ENCODE measurements at regions not wholly inside any gene's neighbourhood (a gene's known extent, or its start where the extent isn't known, plus 50 kb on each side); places are given as distances from the start of the nearest gene placed in this dataset.

DNA sequence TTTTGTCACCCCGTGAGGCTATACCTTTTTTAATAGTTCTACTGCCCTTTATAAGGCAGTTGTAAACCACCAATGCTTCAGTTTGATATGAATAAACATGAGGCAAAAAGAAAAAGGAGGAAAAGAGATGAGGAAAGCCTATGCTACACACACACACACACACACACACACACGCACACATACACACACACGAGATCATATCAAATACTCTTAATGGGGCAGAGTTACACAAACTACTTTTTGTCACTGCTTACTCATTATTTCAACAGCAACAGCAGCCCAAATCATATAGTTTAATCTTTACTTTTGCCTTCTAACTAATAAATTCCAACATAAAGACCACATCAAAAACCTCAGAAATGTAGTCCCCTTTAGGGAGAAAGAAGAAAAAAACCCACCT, 116.8 kb upstream of the PAM start:
- H3K27ac ChIP-seq (ENCODE audit: low read depth, low read length), result no peak overlapping the region
- H3K4me3 ChIP-seq (ENCODE audit: low read depth, low read length), result no peak overlapping the region
- no peak overlapping the region for H3K9ac ChIP-seq (ENCODE audit: low read length)
- no peaks in the 10 kb centered on the region for H3K27me3 ChIP-seq (ENCODE audit: control insufficient read depth, insufficient read depth, low read length)
- H3K4me1 ChIP-seq (ENCODE audit: control insufficient read depth, insufficient read depth, low read length), result no peaks in the 10 kb centered on the region
- no peaks in the 10 kb centered on the region for H3K36me3 ChIP-seq (ENCODE audit: control insufficient read depth, insufficient read depth, low read length)
- no peaks in the 10 kb centered on the region for H3K9me3 ChIP-seq (ENCODE audit: control insufficient read depth, insufficient read depth, low read depth, low read length)

GRCh38 chr5:102638912-102639652, 116.0 kb upstream of the PAM start:
- Histone ChIP-seq H3K4me1 (ENCODE audit: control insufficient read depth, insufficient read depth, low read length) (no peaks in the 10 kb centered on the region), H3K9me3 (ENCODE audit: control insufficient read depth, insufficient read depth, low read depth, low read length) (no peaks in the 10 kb centered on the region), H3K27me3 (ENCODE audit: control insufficient read depth, insufficient read depth, low read length) (no peaks in the 10 kb centered on the region), H3K27ac (ENCODE audit: low read depth, low read length) (no peak overlapping the region), H3K4me3 (ENCODE audit: low read depth, low read length) (no peak overlapping the region), H3K36me3 (ENCODE audit: control insufficient read depth, insufficient read depth, low read length) (no peaks in the 10 kb centered on the region), H3K9ac (ENCODE audit: low read length) (no peak overlapping the region)

GRCh38 chr5:102649731-102650130, 105.4 kb upstream of the PAM start:
- peaks cover 3% of the 10 kb centered on the region; the same call in 1 of the 2 replicates for H3K4me1 ChIP-seq (ENCODE audit: control insufficient read depth, insufficient read depth, low read length)
- no peaks in the 10 kb centered on the region for H3K36me3 ChIP-seq (ENCODE audit: control insufficient read depth, insufficient read depth, low read length)
- H3K4me3 ChIP-seq (ENCODE audit: low read depth, low read length), result no peak overlapping the region
- H3K9ac ChIP-seq (ENCODE audit: low read length), result no peak overlapping the region
- H3K9me3 ChIP-seq (ENCODE audit: control insufficient read depth, insufficient read depth, low read depth, low read length), result no peaks in the 10 kb centered on the region
- H3K27me3 ChIP-seq (ENCODE audit: control insufficient read depth, insufficient read depth, low read length), result no peaks in the 10 kb centered on the region
- H3K27ac ChIP-seq (ENCODE audit: low read depth, low read length), result no peak overlapping the region

DNA sequence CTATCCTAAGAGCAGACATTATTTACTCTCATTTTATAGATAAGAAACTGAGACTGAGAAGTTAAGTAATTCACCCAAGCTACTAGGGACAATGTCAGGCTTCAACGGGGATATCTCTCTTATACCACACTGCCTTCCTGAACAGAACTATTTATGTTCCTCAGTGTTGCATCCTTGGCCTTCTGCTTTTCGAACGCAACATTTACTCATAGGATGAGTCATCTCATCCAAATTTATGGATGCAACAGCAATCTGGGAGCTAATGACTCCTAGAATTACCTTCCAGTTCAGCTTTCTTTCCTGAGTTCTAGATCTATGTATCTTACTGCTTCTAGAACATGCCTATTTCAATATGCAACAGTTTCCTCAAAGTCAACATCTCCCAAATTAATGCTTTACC, 103.6 kb upstream of the PAM start:
- no peaks in the 10 kb centered on the region for H3K9me3 ChIP-seq (ENCODE audit: control insufficient read depth, insufficient read depth, low read depth, low read length)
- H3K36me3 ChIP-seq (ENCODE audit: control insufficient read depth, insufficient read depth, low read length), result no peaks in the 10 kb centered on the region
- H3K4me3 ChIP-seq (ENCODE audit: low read depth, low read length), result no peak overlapping the region
- no peak overlapping the region for H3K27ac ChIP-seq (ENCODE audit: low read depth, low read length)
- H3K27me3 ChIP-seq (ENCODE audit: control insufficient read depth, insufficient read depth, low read length), result no peaks in the 10 kb centered on the region
- H3K4me1 ChIP-seq (ENCODE audit: control insufficient read depth, insufficient read depth, low read length), result peaks cover 3% of the 10 kb centered on the region; the same call in 1 of the 2 replicates
- H3K9ac ChIP-seq (ENCODE audit: low read length), result no peak overlapping the region

DNA sequence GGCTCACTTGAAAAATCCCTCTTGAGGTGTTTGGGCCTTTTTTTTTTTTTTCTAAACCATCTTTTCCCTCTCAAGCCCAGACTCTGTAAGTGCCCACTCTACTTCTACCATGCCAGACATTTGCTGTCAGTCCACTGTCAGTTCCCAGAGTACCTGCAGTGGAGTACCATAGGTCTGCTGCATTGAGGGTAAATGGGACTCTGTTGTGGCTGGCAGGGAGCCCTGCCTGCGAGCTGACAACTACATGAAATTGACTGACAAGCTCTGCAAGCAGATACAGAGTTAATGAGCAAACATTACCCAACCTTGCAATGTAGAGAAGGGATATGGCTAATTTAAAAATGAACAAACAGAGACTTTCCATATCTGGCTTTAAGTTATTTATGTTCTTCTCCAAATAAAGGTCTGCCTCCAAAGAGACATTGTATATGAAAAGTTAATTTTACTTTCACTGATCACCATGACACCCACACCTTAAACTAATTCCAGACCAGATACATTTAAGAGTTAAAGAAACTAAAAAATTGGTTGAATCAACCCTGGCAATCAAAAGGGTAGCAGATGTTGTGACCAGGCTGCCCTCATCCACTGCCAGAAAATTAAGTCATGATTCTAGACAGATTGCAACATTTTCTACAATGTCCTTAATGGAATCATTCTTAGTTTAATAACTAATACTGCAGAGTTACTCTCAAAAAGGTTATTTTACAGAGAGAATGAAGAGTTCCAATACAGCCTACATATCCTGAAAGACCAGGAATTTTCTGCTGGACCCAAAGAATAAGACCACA, 100.4 kb upstream of the PAM start:
- no peak overlapping the region for H3K4me3 ChIP-seq (ENCODE audit: low read depth, low read length)
- no peak overlapping the region for H3K9ac ChIP-seq (ENCODE audit: low read length)
- H3K9me3 ChIP-seq (ENCODE audit: control insufficient read depth, insufficient read depth, low read depth, low read length), result no peaks in the 10 kb centered on the region
- H3K36me3 ChIP-seq (ENCODE audit: control insufficient read depth, insufficient read depth, low read length), result no peaks in the 10 kb centered on the region
- H3K4me1 ChIP-seq (ENCODE audit: control insufficient read depth, insufficient read depth, low read length), result peaks cover 3% of the 10 kb centered on the region; the same call in 1 of the 2 replicates
- no peaks in the 10 kb centered on the region for H3K27me3 ChIP-seq (ENCODE audit: control insufficient read depth, insufficient read depth, low read length)
- no peak overlapping the region for H3K27ac ChIP-seq (ENCODE audit: low read depth, low read length)

DNA sequence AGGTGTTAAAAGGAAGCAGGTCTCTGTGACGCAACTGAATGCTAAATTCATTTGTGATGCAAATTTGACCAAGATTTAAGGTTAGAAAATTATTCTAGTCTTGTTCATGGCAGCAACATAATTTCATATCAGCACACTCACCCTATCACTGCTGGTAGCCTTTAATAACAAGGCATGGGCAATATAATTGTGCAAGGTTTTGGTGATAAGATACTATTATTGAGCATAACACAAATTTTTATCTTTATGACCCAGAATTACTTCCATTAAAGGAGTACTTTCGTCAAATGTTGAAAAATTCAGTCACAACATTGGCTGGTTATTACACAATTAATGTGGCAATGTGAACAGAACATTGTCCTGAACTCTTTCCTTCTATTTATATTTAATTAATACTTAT, 96.0 kb upstream of the PAM start:
- Histone ChIP-seq H3K27ac (ENCODE audit: low read depth, low read length) (no peak overlapping the region), H3K9ac (ENCODE audit: low read length) (no peak overlapping the region), H3K4me1 (ENCODE audit: control insufficient read depth, insufficient read depth, low read length) (peaks cover 5% of the 10 kb centered on the region), H3K27me3 (ENCODE audit: control insufficient read depth, insufficient read depth, low read length) (no peaks in the 10 kb centered on the region), H3K9me3 (ENCODE audit: control insufficient read depth, insufficient read depth, low read depth, low read length) (no peaks in the 10 kb centered on the region), H3K4me3 (ENCODE audit: low read depth, low read length) (no peak overlapping the region), H3K36me3 (ENCODE audit: control insufficient read depth, insufficient read depth, low read length) (no peaks in the 10 kb centered on the region)

DNA sequence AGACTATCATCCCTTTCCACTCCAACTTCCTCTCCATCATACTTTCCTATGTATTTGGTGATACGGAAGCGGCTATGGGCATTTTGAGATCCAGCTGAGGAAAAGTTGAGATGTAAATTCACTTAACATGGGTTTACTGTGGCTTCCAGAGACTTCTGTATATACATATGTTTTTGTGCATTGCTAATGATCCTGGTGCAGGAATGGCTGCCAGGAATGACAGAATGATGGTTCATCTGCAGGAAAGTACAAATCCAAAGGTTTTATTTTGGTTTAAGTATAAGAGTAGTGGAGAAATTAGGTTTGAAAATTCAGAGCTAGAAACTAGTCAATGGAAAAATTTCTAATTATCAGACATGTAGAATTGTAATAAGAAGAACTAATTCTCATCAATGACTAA, 95.0 kb upstream of the PAM start:
- Histone ChIP-seq H3K4me3 (ENCODE audit: low read depth, low read length) (no peak overlapping the region), H3K36me3 (ENCODE audit: control insufficient read depth, insufficient read depth, low read length) (no peaks in the 10 kb centered on the region), H3K4me1 (ENCODE audit: control insufficient read depth, insufficient read depth, low read length) (peaks cover 5% of the 10 kb centered on the region), H3K9ac (ENCODE audit: low read length) (no peak overlapping the region), H3K27me3 (ENCODE audit: control insufficient read depth, insufficient read depth, low read length) (no peaks in the 10 kb centered on the region), H3K9me3 (ENCODE audit: control insufficient read depth, insufficient read depth, low read depth, low read length) (no peaks in the 10 kb centered on the region), H3K27ac (ENCODE audit: low read depth, low read length) (no peak overlapping the region)

- H3K9ac ChIP-seq (ENCODE audit: low read length), result no peak overlapping the region
- H3K9me3 ChIP-seq (ENCODE audit: control insufficient read depth, insufficient read depth, low read depth, low read length), result no peaks in the 10 kb centered on the region
- H3K4me1 ChIP-seq (ENCODE audit: control insufficient read depth, insufficient read depth, low read length), result peaks cover 14% of the 10 kb centered on the region
- no peaks in the 10 kb centered on the region for H3K27me3 ChIP-seq (ENCODE audit: control insufficient read depth, insufficient read depth, low read length)
- H3K36me3 ChIP-seq (ENCODE audit: control insufficient read depth, insufficient read depth, low read length), result no peaks in the 10 kb centered on the region
- no peak overlapping the region for H3K27ac ChIP-seq (ENCODE audit: low read depth, low read length)
- no peak overlapping the region for H3K4me3 ChIP-seq (ENCODE audit: low read depth, low read length)
Observed at GRCh38 chr5:102663749-102664530, 91.2 kb upstream of the PAM start.

DNA sequence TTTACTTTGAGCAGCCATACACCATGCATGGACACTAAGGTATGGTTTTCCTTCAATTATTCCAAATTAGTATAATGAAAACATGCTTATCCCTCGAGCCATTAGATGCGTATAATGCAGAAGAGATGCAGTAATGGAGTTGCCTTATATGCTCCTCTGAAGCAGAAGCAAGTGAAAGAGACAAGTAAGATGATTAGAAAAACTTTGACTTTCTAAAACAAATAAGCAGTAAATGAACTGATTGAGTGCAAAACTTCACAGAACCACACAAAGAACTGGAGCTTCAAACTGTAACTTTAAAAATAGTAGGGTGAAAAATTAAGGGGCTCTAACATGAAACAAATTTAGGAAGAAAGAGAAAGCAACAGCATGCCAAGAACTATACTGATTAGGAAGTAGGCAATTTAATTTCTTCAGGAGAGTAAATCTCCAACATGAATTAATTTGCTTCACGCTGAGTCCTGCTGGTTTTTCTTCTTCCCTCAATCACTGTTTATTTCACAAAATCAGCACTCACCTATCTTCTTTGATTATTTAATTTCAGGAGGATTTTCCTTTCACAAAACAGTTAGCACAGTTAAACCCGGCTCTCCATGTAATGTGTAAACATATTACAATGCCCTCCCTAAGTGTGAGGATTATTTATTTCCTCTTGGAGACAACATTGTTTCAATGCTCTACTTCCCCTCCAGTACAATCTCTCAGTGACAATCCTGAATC, 90.3 kb upstream of the PAM start:
- Histone ChIP-seq H3K4me3 (ENCODE audit: low read depth, low read length) (no peak overlapping the region), H3K9ac (ENCODE audit: low read length) (no peak overlapping the region), H3K9me3 (ENCODE audit: control insufficient read depth, insufficient read depth, low read depth, low read length) (no peaks in the 10 kb centered on the region), H3K4me1 (ENCODE audit: control insufficient read depth, insufficient read depth, low read length) (peaks cover 16% of the 10 kb centered on the region), H3K27ac (ENCODE audit: low read depth, low read length) (no peak overlapping the region), H3K36me3 (ENCODE audit: control insufficient read depth, insufficient read depth, low read length) (no peaks in the 10 kb centered on the region), H3K27me3 (ENCODE audit: control insufficient read depth, insufficient read depth, low read length) (no peaks in the 10 kb centered on the region)

GRCh38 chr5:102666164-102666946, 88.8 kb upstream of the PAM start:
- Histone ChIP-seq H3K27ac (ENCODE audit: low read depth, low read length) (no peak overlapping the region), H3K4me1 (ENCODE audit: control insufficient read depth, insufficient read depth, low read length) (peaks cover 11% of the 10 kb centered on the region), H3K27me3 (ENCODE audit: control insufficient read depth, insufficient read depth, low read length) (no peaks in the 10 kb centered on the region), H3K4me3 (ENCODE audit: low read depth, low read length) (no peak overlapping the region), H3K36me3 (ENCODE audit: control insufficient read depth, insufficient read depth, low read length) (no peaks in the 10 kb centered on the region), H3K9ac (ENCODE audit: low read length) (no peak overlapping the region), H3K9me3 (ENCODE audit: control insufficient read depth, insufficient read depth, low read depth, low read length) (no peaks in the 10 kb centered on the region)
